IMR-90 (cell line): ENCODE measurements at regions not wholly inside any gene's neighbourhood (a gene's known extent, or its start where the extent isn't known, plus 50 kb on each side); places are given as distances from the start of the nearest gene placed in this dataset.

Experiments
- ATAC-seq: fragments of 200-7000 bp; cut with Tn5 transposase; 2 replicates; pipeline ENCODE4 v1.9.1; 2020; ENCODE audit warnings: low read depth, mild to moderate bottlenecking, moderate library complexity
- BruUV-seq: library from RNA; stranded (reverse); fragments of 400-500 nt; replicated peaks from 2 replicates; lab custom pipeline; 2021; lab: Mats Ljungman, UMichigan
- CTCF ChIA-PET: fragments of 300-600 bp; formaldehyde crosslinking; extraction: SDS; loops from one replicate; lab custom pipeline; 2021; ENCODE audit warnings: antibody characterized with exemption; lab: Yijun Ruan, JAX
- POLR2A ChIA-PET: fragments of 300-600 bp; sonication (Branson Sonifier 250); formaldehyde crosslinking; loops from one replicate; lab custom pipeline; 2022; ENCODE audit warnings: antibody characterized with exemption; ENCODE audit not compliant: unreplicated experiment; lab: Charles Lee
- DNase-seq: peaks from one replicate; pipeline ENCODE4 v3.0.0; 2013
- H2AFZ ChIP-seq: replicated peaks from 2 replicates; pipeline ENCODE3; 2013; ENCODE audit warnings: low read length, mild to moderate bottlenecking; ENCODE audit not compliant: poor library complexity
- H2AK5ac ChIP-seq: 2 replicates; pipeline ENCODE4 v1.6.1; 2013; ENCODE audit warnings: low read depth, low read length, inconsistent platforms
- H2AK9ac ChIP-seq: replicated peaks from 2 replicates; pipeline ENCODE3; 2013; ENCODE audit warnings: mild to moderate bottlenecking, low read depth, low read length, moderate library complexity; ENCODE audit not compliant: poor library complexity
- H2BK120ac ChIP-seq: 2 replicates; pipeline ENCODE4 v1.6.1; 2013; ENCODE audit warnings: low read depth, low read length, inconsistent platforms
- H2BK15ac ChIP-seq: 3 replicates; pipeline ENCODE4 v1.6.1; 2013; ENCODE audit warnings: low read depth, low read length, inconsistent platforms
- H2BK20ac ChIP-seq: 2 replicates; pipeline ENCODE4 v1.6.1; 2013; ENCODE audit warnings: low read depth, mild to moderate bottlenecking, inconsistent platforms, low read length, moderate library complexity
- H2BK5ac ChIP-seq: 2 replicates; pipeline ENCODE4 v1.6.1; 2013; ENCODE audit warnings: mild to moderate bottlenecking, low read depth, low read length, inconsistent platforms; ENCODE audit not compliant: poor library complexity, severe bottlenecking
- H3K14ac ChIP-seq: replicated peaks from 2 replicates; pipeline ENCODE4 v1.6.1; 2013; ENCODE audit warnings: low read depth, low read length, inconsistent platforms
- H3K18ac ChIP-seq: 2 replicates; pipeline ENCODE4 v1.6.1; 2013; ENCODE audit warnings: low read depth, low read length, control low read depth
- H3K23ac ChIP-seq: 2 replicates; pipeline ENCODE4 v1.6.1; 2013; ENCODE audit warnings: low read depth, low read length, inconsistent platforms
- H3K27ac ChIP-seq: 2 replicates; pipeline ENCODE4 v1.5.1; 2013; ENCODE audit warnings: mild to moderate bottlenecking, control low read depth, low read length; ENCODE audit not compliant: insufficient read depth
- H3K27me3 ChIP-seq: 2 replicates; pipeline ENCODE4 v1.6.1; 2013; ENCODE audit warnings: low read length; ENCODE audit not compliant: control insufficient read depth, insufficient read depth
- H3K36me3 ChIP-seq: 2 replicates; pipeline ENCODE4 v1.6.1; 2013; ENCODE audit warnings: low read length, mixed read lengths; ENCODE audit not compliant: control insufficient read depth, insufficient read depth
- H3K4ac ChIP-seq: 2 replicates; pipeline ENCODE4 v1.6.1; 2013; ENCODE audit warnings: low read depth, low read length, inconsistent platforms
- H3K4me1 ChIP-seq: 2 replicates; pipeline ENCODE4 v1.6.1; 2013; ENCODE audit warnings: low read length, mixed read lengths; ENCODE audit not compliant: control insufficient read depth, insufficient read depth
- H3K4me2 ChIP-seq: 2 replicates; pipeline ENCODE4 v1.6.1; 2013; ENCODE audit warnings: low read depth, mild to moderate bottlenecking, control low read depth, low read length, moderate library complexity
- H3K4me3 ChIP-seq: 2 replicates; pipeline ENCODE4 v1.5.1; 2013; ENCODE audit warnings: low read depth, mild to moderate bottlenecking, control low read depth, low read length, moderate library complexity; ENCODE audit not compliant: insufficient read depth
- H3K56ac ChIP-seq: 2 replicates; pipeline ENCODE4 v1.6.1; 2013; ENCODE audit warnings: low read length, inconsistent platforms; ENCODE audit not compliant: insufficient read depth; ENCODE audit errors: extremely low read depth
- H3K79me1 ChIP-seq, 2 experiments: 2 replicates each; pipeline ENCODE4 v1.6.1; 2013; ENCODE audit warnings: low read length in 2 of 2, inconsistent platforms in 1 of 2, low read depth in 1 of 2
- H3K9ac ChIP-seq: 2 replicates; pipeline ENCODE4 v1.6.1; 2013; ENCODE audit warnings: low read depth, low read length, control low read depth
- H3K9me1 ChIP-seq: 2 replicates; pipeline ENCODE4 v1.6.1; 2013; ENCODE audit warnings: low read length, inconsistent platforms; ENCODE audit not compliant: insufficient read depth
- H3K9me3 ChIP-seq: 2 replicates; pipeline ENCODE4 v1.6.1; 2013; ENCODE audit warnings: low read length; ENCODE audit not compliant: control insufficient read depth, insufficient read depth
- H4K20me1 ChIP-seq: 2 replicates; pipeline ENCODE4 v1.6.1; 2013; ENCODE audit warnings: low read length, inconsistent platforms; ENCODE audit not compliant: insufficient read depth
- H4K5ac ChIP-seq: 2 replicates; pipeline ENCODE4 v1.6.1; 2013; ENCODE audit warnings: mild to moderate bottlenecking, low read depth, low read length, control low read depth
- H4K8ac ChIP-seq, 2 experiments: 2 replicates each; pipeline ENCODE4 v1.6.1; 2013; ENCODE audit warnings: low read depth in 2 of 2, low read length in 2 of 2, control low read depth in 1 of 2, inconsistent platforms in 1 of 2
- H4K91ac ChIP-seq: 2 replicates; pipeline ENCODE4 v1.6.1; 2013; ENCODE audit warnings: low read depth, low read length, inconsistent platforms; ENCODE audit not compliant: insufficient read depth
- CTCF ChIP-seq: conservative IDR thresholded peaks from 2 replicates; pipeline ENCODE4 v1.5.1; 2012; ENCODE audit warnings: mild to moderate bottlenecking, low read depth, low read length, improper control_type of control experiment
- RAD21 ChIP-seq: IDR thresholded peaks from 2 replicates; pipeline ENCODE4 v1.6.1; 2012; ENCODE audit warnings: low read length, improper control_type of control experiment
- WGBS, 2 experiments: methylation state at CpG; one replicate each; pipeline versions ENCODE4 v1.1.5 to v1.1.7; 2013; ENCODE audit warnings: missing lambda C conversion rate in 2 of 2; ENCODE audit not compliant: insufficient read length in 1 of 2; ENCODE audit errors: extremely low coverage in 2 of 2; 5-methylcytosine and 5-hydroxymethylcytosine counted together
- dilution Hi-C: fragments of 300-500 bp; cut with HindIII; formaldehyde crosslinking; loops from one replicate; pipeline ENCODE4 v1.14.3; 2018; ENCODE audit warnings: low sequenced_read_pairs; ENCODE audit not compliant: unreplicated experiment
- in situ Hi-C: fragments of 300-500 bp; cut with MboI; formaldehyde crosslinking; loops from 3 replicates; pipeline ENCODE4 v1.14.3; 2019; ENCODE audit warnings: low sequenced_read_pairs, inconsistent platforms, mixed read lengths
- intact Hi-C: fragments of 100-400 bp; cut with micrococcal nuclease; formaldehyde crosslinking; loops from 2 replicates; pipeline ENCODE4 v1.10.0; 2022

- ChIA-PET CTCF (no interaction called here), POLR2A (no interaction called here)
- no peak overlapping the region for H3K9ac ChIP-seq
- H3K23ac ChIP-seq: no peak overlapping the region
- no peak overlapping the region for H2AK5ac ChIP-seq
- no peak overlapping the region for H4K91ac ChIP-seq
- H3K56ac ChIP-seq: no peak overlapping the region
- DNase-seq (no peak), ATAC-seq (no peak)
- no peak overlapping the region for H2AK9ac ChIP-seq
- no peak overlapping the region for H4K8ac ChIP-seq
- no peak overlapping the region for H2BK5ac ChIP-seq
- H2BK20ac ChIP-seq: no peak overlapping the region
- intact Hi-C loops: no loop called here
- BruUV-seq: no TSS peak
- H3K9me3 ChIP-seq: no peaks in the 10 kb centered on the region
- no peaks in the 10 kb centered on the region for H3K4me1 ChIP-seq
- H3K4ac ChIP-seq: no peak overlapping the region
- in situ Hi-C loops: no loop called here
- H4K20me1 ChIP-seq: no peaks in the 10 kb centered on the region
- no peak for TF ChIP-seq RAD21
- TF ChIP-seq CTCF: no peak
- H3K4me2 ChIP-seq: no peak overlapping the region
- H3K79me1 ChIP-seq: no peaks in the 10 kb centered on the region
- no peak overlapping the region for H3K14ac ChIP-seq
- H3K27ac ChIP-seq: no peak overlapping the region
- no CpG with 5 or more reads among the region's 2 CpGs for WGBS, 2 experiments
- no peaks in the 10 kb centered on the region for H3K27me3 ChIP-seq
- no peaks in the 10 kb centered on the region for H3K36me3 ChIP-seq
- no peak overlapping the region for H4K5ac ChIP-seq
- H2AFZ ChIP-seq: no peak overlapping the region
- no peak overlapping the region for H2BK120ac ChIP-seq
- no peak overlapping the region for H2BK15ac ChIP-seq
- H3K18ac ChIP-seq: no peak overlapping the region
- dilution Hi-C loops: no loop called here
- no peaks in the 10 kb centered on the region for H3K9me1 ChIP-seq
- no peak overlapping the region for H3K4me3 ChIP-seq
These were observed 1371.6 kb upstream of the EPHA6 start for GRCh38 chr3:95442766-95443165.
